GM19239 (cell line): ENCODE measurements at regions not wholly inside any gene's neighbourhood (a gene's known extent, or its start where the extent isn't known, plus 50 kb on each side); places are given as distances from the start of the nearest gene placed in this dataset.

ENCODE experiments used
- DNase-seq: peaks from one replicate; pipeline ENCODE4 v3.0.0; 2011; ENCODE audit warnings: low spot score; ENCODE audit not compliant: insufficient read length
- FAIRE-seq: peaks from 2 replicates; lab custom pipeline; 2011; peaks lifted over from hg19 to GRCh38; lab: Jason Lieb, UNC

- DNase-seq = peak; percentile 53
- peak; percentile 47 for FAIRE-seq
Measured at GRCh38 chr12:13278249-13278787, 81.8 kb downstream of the EMP1 start.

- FAIRE-seq (no peak), DNase-seq (no peak)
Measured at GRCh38 chr12:13277293-13277692, 80.8 kb downstream of the EMP1 start.

DNA sequence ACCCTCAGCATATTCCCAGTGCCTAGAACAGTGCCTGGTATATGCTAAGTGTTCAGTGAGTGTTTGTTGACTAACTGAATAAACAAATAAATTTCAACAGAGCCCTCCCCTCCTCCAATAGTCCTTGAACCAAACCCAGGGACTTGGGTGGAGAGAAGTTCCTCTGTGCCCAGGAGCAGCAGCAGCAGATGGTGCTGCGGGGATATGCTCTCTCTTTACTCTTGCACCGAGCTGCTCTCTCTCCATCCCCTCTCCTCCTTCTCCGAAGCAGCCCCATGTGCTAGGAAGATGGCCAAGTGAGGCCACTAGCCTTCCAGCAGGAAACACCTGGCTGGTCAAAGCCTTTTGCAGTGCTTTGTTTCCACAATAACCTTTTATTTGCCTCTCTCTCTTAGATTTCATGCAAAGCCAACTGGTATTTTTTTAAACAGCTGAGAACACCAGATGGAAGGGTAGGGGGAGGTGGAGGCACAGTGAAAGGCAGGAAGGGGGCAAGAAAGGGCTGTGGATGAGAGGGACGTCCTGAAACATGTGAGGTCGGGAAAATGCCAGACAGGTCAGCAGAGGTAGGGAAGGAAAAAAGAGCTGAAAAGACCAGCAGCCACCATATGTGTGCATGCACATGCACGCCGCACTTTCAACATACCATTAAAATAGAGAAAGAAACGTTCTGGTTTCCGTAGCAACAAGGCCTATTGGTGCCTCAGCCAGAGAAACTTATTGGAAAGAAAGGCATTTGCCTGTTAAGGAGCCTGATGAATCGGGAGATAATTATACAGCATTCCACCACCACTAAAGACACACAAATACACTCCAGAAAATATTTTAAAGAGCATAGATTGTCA, 78.9 kb downstream of the EMP1 start:
- DNase-seq (no peak), FAIRE-seq (no peak)

DNA sequence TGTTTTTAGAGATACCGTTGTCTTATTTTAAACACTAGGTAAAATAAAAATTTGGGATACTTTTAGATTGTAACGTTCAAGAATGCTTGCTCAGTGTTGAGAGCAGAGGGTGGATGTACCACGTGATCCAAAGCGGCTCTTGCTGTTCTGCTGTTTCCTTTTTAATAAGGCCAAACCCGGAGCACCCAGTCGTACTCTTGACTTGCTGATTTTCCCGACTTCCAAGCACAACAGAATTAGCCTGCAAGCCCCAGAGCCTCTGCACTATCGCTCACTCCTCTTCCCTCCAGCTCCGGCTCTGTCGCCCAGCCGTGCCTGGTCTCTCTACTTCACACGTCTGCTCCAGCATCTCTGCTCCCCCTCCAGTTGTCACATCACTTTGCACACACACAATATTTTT, 77.3 kb downstream of the EMP1 start:
- no peak for FAIRE-seq
- DNase-seq = no peak

DNA sequence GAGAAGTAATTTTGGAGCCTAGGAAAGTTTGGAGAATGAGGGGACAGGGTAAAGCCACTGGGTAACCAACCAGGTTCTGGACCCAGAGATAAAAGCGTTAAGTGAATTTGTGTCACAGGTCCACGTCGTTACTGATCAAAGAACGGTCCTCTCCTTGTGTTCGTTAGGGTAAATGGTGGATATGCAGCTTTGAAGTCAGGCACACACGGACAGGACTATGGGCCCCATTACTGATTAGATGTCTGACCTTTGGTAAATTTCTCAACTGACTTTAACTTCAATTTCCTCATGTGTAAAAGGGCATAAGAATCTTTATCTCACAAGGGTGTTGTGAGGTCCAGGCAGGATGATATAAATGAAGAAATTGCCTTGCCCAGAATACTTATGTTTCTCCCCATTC, 76.6 kb downstream of the EMP1 start:
- no peak for DNase-seq
- no peak for FAIRE-seq

DNA sequence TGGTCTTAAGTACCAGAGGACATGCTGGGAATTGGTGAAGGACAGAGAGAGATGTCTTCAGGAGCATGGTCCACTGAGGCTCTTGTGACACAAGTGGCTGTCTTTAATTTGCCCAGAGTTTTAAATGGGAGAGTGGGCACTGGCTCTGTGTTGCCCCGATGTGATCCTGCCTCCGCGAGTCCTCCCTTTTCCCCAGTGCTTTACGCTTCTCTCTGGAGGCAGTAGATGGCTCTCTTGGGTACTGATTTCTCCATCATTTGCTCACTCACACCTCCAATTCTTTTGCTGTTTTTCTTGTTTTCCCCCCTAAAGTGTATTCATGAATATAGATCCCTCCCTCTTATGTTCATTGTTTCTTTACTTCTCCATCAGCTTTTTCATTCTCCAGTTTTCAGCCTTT, 74.3 kb downstream of the EMP1 start:
- no peak for FAIRE-seq
- no peak for DNase-seq
